CD4-positive, alpha-beta T cell treated with Interleukin-6 at 100 ng/mL for 8 hours (primary cell): ENCODE measurements at regions not wholly inside any gene's neighbourhood (a gene's known extent, or its start where the extent isn't known, plus 50 kb on each side); places are given as distances from the start of the nearest gene placed in this dataset.
"Not testable (repeated sequence)": the region's sequence is repeated elsewhere in the genome, so short reads cannot be mapped to it uniquely, and the experiment has no call there.

ENCODE experiments used
- DNase-seq: peaks from one replicate; pipeline ENCODE4 v3.0.0-alpha.2; 2020; ENCODE audit warnings: mixed read lengths, low spot score

- no peak for DNase-seq
Observed at GRCh38 chr14:22252686-22253085, 336.3 kb downstream of the DAD1 start.

DNA sequence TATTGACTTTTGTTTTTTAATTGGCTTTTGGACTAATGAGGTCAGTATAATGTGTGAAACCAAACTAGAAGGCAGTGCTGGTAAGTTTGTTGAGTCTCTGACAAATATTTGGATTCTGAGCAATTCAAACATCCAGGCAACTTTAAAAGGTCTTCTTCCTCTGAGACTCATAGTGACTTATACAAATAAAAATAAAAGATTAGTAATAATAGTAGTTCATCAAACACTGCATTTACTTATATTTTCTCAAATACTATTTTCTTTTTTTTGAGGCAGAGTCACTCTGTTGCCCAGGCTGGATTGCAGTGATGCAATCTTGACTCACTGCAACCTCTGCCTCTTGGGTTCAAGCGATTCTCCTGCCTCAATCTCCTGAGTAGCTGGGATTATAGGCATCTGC, 337.9 kb downstream of the DAD1 start:
- DNase-seq, result no peak

- no peak for DNase-seq
Observed at GRCh38 chr14:22249770-22250169, 339.3 kb downstream of the DAD1 start.

GRCh38 chr14:22243971-22244581, 344.9 kb downstream of the DAD1 start:
- DNase-seq, result no peak

GRCh38 chr14:22238320-22238719, 350.7 kb downstream of the DAD1 start:
- not testable (repeated sequence) for DNase-seq

GRCh38 chr14:22233377-22233776, 355.6 kb downstream of the DAD1 start:
- DNase-seq, result no peak

DNA sequence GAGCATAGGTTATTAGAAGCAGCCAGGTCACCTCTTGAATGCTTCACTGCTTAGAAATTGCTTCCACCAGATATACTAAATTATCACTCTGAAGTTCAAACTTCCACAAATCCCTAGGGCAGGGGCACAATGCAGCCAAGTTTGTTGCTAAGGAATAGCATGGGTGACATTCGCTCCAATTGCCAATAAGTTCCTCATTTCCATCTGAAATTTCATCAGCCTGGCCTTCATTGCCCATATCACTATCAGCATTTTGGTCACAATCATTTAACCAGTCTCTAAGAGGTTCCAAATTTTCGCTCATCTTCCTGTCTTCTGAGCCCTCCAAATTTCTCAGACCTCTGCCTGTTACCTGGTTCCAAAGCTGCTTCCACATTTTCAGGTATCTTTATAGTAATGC, 356.1 kb downstream of the DAD1 start:
- no peak for DNase-seq

GRCh38 chr14:22232486-22232885, 356.5 kb downstream of the DAD1 start:
- DNase-seq, result no peak

- DNase-seq, result peak; percentile 27
Observed at GRCh38 chr14:22231018-22231417, 358.0 kb downstream of the DAD1 start.

- DNase-seq, result no peak
Observed at GRCh38 chr14:22230517-22230916, 358.5 kb downstream of the DAD1 start.

DNA sequence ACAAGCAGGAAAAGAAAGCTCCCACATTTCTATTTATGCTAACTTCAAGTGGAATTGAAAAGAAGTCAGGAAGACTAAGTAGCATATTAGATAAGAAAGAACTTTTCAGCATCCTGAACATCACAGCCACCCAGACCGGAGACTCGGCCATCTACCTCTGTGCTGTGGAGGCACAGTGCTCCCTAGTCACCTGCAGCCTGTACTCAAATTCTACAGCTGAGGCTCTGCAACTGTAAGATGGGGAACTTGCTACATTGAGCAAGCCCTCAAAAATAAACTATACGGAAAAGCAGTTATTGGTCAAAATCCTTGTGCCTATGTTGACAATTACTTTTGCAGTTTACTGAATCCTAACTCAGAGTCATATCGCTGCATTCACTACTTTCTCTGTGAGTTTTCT, 361.9 kb downstream of the DAD1 start:
- no peak for DNase-seq

GRCh38 chr14:22226381-22226780, 362.6 kb downstream of the DAD1 start:
- peak; percentile 37 for DNase-seq

GRCh38 chr14:22225516-22226140, 363.4 kb downstream of the DAD1 start:
- no peak for DNase-seq

GRCh38 chr14:22221508-22221907, 367.5 kb downstream of the DAD1 start:
- peak; percentile 24 for DNase-seq

DNA sequence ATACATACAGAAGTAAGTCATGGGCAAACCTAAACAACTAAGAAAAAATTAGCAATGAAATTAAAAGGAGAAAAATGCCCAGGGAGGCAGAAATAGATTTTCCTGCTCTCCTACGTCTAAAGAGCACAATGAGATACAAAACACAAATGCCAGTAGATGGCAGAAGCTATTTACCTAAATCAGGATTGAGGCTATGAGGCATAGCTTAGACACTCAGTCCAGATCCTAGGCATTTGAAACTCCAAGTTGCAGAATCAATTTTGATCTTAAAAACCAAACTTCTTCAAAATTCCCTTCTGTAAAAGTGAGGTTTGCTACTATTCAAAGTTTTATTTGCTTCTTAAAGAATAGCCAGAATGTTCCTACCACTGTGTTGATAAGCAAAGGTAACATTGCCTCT, 368.6 kb downstream of the DAD1 start:
- DNase-seq, result no peak

DNA sequence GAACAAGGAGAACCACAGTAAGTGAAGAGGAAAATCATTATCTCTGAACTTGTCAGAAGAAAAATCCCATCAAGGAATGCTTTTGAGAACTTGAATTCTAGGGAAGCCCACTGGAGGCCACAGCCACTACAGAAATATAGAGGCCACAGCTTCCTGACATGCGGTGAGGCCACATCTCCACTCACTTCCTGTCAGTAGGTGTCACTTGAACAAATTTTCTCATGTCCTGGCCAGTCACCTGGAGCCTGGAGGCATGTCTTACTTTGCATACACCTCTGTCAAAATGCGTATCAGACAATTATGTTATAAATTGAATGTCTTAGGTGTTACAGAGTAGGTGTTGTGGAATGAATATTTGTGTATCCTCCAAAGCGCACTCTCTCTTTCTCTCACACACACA, 370.3 kb downstream of the DAD1 start:
- peak; percentile 10 for DNase-seq

- DNase-seq, result no peak
Observed at GRCh38 chr14:22213120-22213519, 375.9 kb downstream of the DAD1 start.

DNA sequence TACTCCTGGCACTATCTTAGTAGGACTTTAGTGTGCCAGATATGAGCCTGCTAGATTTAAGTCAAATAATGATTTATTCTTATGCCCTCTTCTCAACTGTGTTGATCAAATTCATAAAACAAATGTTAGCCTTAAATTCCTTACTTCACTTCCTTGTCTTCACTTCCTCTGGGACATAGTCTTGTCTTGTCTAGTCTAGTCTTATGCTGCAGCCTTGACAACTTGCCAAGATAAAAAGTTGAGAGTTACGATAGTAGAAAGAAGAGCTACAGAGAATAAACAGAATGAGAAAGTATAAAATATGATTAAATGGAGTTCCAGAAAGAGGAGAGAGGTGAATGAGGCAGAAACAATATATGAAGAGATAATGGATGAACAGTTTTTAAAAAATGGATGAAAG, 378.1 kb downstream of the DAD1 start:
- no peak for DNase-seq

- no peak for DNase-seq
Observed at GRCh38 chr14:22210026-22210425, 379.0 kb downstream of the DAD1 start.

- DNase-seq, result no peak
Observed at GRCh38 chr14:22203036-22203435, 386.0 kb downstream of the DAD1 start.

DNA sequence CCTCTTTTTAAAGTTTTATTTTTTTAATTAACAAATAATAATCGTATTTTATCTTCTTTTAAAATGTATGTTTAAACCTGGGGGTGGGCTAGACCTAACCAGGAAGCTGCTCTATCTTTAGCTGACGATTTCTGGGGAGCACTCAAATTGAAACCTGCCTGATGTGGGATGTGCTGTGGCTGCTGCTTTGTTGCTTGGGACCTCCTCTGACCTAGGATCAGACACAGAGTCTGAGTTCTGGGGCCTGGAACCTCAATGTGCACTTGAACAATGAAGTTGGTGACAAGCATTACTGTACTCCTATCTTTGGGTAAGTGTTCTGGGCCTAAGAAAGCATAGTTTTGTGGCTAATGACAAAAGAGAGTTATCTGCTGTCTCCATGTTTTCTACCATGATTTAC, 386.7 kb downstream of the DAD1 start:
- DNase-seq, result no peak

- peak; percentile 35 for DNase-seq
Observed at GRCh38 chr14:22200977-22201605, 387.9 kb downstream of the DAD1 start.

DNA sequence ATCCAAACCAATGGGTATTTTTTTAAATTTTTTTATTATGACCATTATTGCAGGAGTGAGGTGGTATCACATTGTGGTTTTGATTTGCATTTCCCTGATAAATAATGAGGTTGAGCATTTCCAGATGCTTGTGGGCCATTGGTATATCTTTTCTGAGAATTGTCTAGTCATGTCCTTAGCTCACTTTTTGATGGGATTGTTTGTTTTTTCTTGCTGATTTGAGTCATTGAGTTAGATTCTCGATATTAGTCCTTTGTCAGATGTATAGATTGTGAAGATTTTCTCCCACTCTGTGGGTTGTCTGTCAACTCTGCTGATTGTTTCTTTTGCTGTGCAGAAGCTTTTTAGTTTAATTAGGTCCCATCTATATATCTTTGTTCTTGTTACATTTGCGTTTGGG, 388.9 kb downstream of the DAD1 start:
- not testable (repeated sequence) for DNase-seq

DNA sequence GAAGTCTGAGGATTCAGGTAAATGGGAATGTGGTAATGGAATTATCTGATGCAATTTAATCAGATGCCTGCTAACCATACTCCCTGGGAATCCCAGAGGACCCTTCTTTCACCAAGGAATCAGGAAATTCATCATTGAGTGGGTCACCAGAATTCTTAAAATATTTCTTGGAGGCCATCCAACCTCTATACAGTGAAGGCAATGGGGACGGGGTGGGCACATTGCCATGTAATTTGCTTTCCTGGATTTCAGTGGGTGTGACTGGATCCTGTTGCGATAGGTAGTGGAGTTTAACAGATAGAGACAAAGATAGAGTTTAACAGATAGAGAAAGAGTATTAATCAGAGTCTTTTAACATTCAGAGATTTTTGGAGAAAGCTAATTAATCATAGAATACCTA, 394.4 kb downstream of the DAD1 start:
- DNase-seq, result no peak
